ENCODE measurements at regions not wholly inside any gene's neighbourhood (a gene's known extent, or its start where the extent isn't known, plus 50 kb on each side); places are given as distances from the start of the nearest gene placed in this dataset.
"Not testable (repeated sequence)": the region's sequence is repeated elsewhere in the genome, so short reads cannot be mapped to it uniquely, and the experiment has no call there.

GRCh38 chr12:89870413-89871184, 162.0 kb upstream of the ATP2B1 start:
- Histone ChIP-seq H3K79me2 (ENCODE audit: low read length) (no peaks in the 10 kb centered on the region), H2AFZ (ENCODE audit: low read depth, low read length) (no peak overlapping the region), H3K27ac (ENCODE audit: low read length) (no peak overlapping the region), H3K4me1 (ENCODE audit: low read length) (peaks cover 33% of the 10 kb centered on the region), H3K9me3 (ENCODE audit: insufficient read depth, low read length) (peaks cover 10% of the 10 kb centered on the region; the same call in 1 of the 2 replicates), H4K20me1 (ENCODE audit: insufficient read depth, low read length) (no peaks in the 10 kb centered on the region), H3K4me2 (ENCODE audit: low read length) (no peak overlapping the region), H3K36me3 (replicated peaks; ENCODE audit: low read depth, low read length) (peaks cover 14% of the 10 kb centered on the region), H3K9ac (ENCODE audit: low read length) (no peak overlapping the region), H3K27me3 (ENCODE audit: low read depth, low read length) (no peaks in the 10 kb centered on the region), H3K4me3 (ENCODE audit: low read length) (no peak overlapping the region)
- TF ChIP-seq, protein P1, sequence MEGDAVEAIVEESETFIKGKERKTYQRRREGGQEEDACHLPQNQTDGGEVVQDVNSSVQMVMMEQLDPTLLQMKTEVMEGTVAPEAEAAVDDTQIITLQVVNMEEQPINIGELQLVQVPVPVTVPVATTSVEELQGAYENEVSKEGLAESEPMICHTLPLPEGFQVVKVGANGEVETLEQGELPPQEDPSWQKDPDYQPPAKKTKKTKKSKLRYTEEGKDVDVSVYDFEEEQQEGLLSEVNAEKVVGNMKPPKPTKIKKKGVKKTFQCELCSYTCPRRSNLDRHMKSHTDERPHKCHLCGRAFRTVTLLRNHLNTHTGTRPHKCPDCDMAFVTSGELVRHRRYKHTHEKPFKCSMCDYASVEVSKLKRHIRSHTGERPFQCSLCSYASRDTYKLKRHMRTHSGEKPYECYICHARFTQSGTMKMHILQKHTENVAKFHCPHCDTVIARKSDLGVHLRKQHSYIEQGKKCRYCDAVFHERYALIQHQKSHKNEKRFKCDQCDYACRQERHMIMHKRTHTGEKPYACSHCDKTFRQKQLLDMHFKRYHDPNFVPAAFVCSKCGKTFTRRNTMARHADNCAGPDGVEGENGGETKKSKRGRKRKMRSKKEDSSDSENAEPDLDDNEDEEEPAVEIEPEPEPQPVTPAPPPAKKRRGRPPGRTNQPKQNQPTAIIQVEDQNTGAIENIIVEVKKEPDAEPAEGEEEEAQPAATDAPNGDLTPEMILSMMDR (IDR thresholded peaks at IDR 0.05; ENCODE audit: low read depth, low read length), result no peak
- no peak for TF ChIP-seq EZH2phosphoT487 (IDR thresholded peaks at IDR 0.05; ENCODE audit: low read depth)

- not testable (repeated sequence) for H3K4me3 ChIP-seq (ENCODE audit: low read length); H3K4me2 ChIP-seq (ENCODE audit: low read length); H2AFZ ChIP-seq (ENCODE audit: low read depth, low read length); H4K20me1 ChIP-seq (ENCODE audit: insufficient read depth, low read length); H3K27me3 ChIP-seq (ENCODE audit: low read depth, low read length); H3K79me2 ChIP-seq (ENCODE audit: low read length); H3K9ac ChIP-seq (ENCODE audit: low read length); H3K27ac ChIP-seq (ENCODE audit: low read length)
- peaks cover 14% of the 10 kb centered on the region for H3K36me3 ChIP-seq (replicated peaks; ENCODE audit: low read depth, low read length)
- peaks cover 19% of the 10 kb centered on the region for H3K4me1 ChIP-seq (ENCODE audit: low read length)
- H3K9me3 ChIP-seq (ENCODE audit: insufficient read depth, low read length), result peaks cover 15% of the 10 kb centered on the region; the same call in 1 of the 2 replicates
Observed at GRCh38 chr12:89867611-89868010, 159.0 kb upstream of the ATP2B1 start.

DNA sequence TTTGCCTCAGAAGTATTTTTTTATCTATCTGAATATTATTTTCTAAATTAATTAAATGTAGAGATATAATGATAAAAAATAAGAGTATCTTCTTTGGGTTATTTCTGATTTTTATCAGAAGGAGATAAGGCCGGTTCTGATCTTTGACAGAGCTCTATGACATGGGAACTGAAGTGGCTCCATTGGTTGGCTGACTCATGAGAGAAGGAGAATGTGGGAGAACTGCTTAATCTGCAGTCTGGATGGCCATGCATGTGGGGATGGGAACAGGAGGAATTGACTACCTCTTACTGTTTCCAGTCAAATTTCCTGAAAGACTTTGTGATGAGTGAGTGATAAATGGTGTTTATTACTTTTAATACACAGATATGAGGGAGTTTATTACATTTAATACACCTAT, 155.8 kb upstream of the ATP2B1 start:
- TF ChIP-seq, protein P1 (IDR thresholded peaks at IDR 0.05; ENCODE audit: low read depth, low read length), result no peak
- no peak for TF ChIP-seq EZH2phosphoT487 (IDR thresholded peaks at IDR 0.05; ENCODE audit: low read depth)
- H3K9ac ChIP-seq (ENCODE audit: low read length), result no peak overlapping the region
- 0 out of 2 replicates have a peak, but pooled peaks cover 5% of the 10 kb centered on the region for H3K9me3 ChIP-seq (ENCODE audit: insufficient read depth, low read length)
- no peak overlapping the region for H3K4me3 ChIP-seq (ENCODE audit: low read length)
- no peak overlapping the region for H2AFZ ChIP-seq (ENCODE audit: low read depth, low read length)
- H3K79me2 ChIP-seq (ENCODE audit: low read length), result no peaks in the 10 kb centered on the region
- no peaks in the 10 kb centered on the region for H3K27me3 ChIP-seq (ENCODE audit: low read depth, low read length)
- no peaks in the 10 kb centered on the region for H3K36me3 ChIP-seq (replicated peaks; ENCODE audit: low read depth, low read length)
- H3K27ac ChIP-seq (ENCODE audit: low read length), result no peak overlapping the region
- no peak overlapping the region for H3K4me2 ChIP-seq (ENCODE audit: low read length)
- peaks cover 30% of the 10 kb centered on the region for H3K4me1 ChIP-seq (ENCODE audit: low read length)
- H4K20me1 ChIP-seq (ENCODE audit: insufficient read depth, low read length), result no peaks in the 10 kb centered on the region

GRCh38 chr12:89863968-89864367, 155.3 kb upstream of the ATP2B1 start:
- H3K4me1 ChIP-seq (ENCODE audit: low read length), result peaks cover 35% of the 10 kb centered on the region
- 0 out of 2 replicates have a peak, but pooled peaks cover 5% of the 10 kb centered on the region for H3K9me3 ChIP-seq (ENCODE audit: insufficient read depth, low read length)
- H3K79me2 ChIP-seq (ENCODE audit: low read length), result no peaks in the 10 kb centered on the region
- H3K9ac ChIP-seq (ENCODE audit: low read length), result peak overlapping the region; percentile 66
- TF ChIP-seq, protein P1 (IDR thresholded peaks at IDR 0.05; ENCODE audit: low read depth, low read length), result no peak
- no peak for TF ChIP-seq EZH2phosphoT487 (IDR thresholded peaks at IDR 0.05; ENCODE audit: low read depth)
- H4K20me1 ChIP-seq (ENCODE audit: insufficient read depth, low read length), result no peaks in the 10 kb centered on the region
- peak overlapping the region; percentile 60 for H3K4me3 ChIP-seq (ENCODE audit: low read length)
- no peaks in the 10 kb centered on the region; the same call in 1 of the 2 replicates for H3K27me3 ChIP-seq (ENCODE audit: low read depth, low read length)
- H3K27ac ChIP-seq (ENCODE audit: low read length), result peak overlapping the region; percentile 65
- H2AFZ ChIP-seq (ENCODE audit: low read depth, low read length), result peak overlapping the region; percentile 52
- H3K36me3 ChIP-seq (replicated peaks; ENCODE audit: low read depth, low read length), result no peaks in the 10 kb centered on the region
- peak overlapping the region; percentile 75 for H3K4me2 ChIP-seq (ENCODE audit: low read length)
